ENCODE measurements at regions not wholly inside any gene's neighbourhood (a gene's known extent, or its start where the extent isn't known, plus 50 kb on each side); places are given as distances from the start of the nearest gene placed in this dataset.

GRCh38 chr18:42292654-42293053 is 337.6 kb downstream of the PIK3C3 start:
- no peak overlapping the region for H3K27ac ChIP-seq (ENCODE audit: extremely low read depth, low read depth, low read length)
- H3K9me1 ChIP-seq (ENCODE audit: control insufficient read depth, insufficient read depth, low read length): no peaks in the 10 kb centered on the region
- H3K4me2 ChIP-seq (ENCODE audit: insufficient read depth, low read length): no peak overlapping the region
- no peak overlapping the region for H3K4me3 ChIP-seq
- ChIA-PET POLR2A (no interaction called here), CTCF (ENCODE audit: low intra/inter-chr PET ratio) (no interaction called here)
- no peaks in the 10 kb centered on the region for H4K20me1 ChIP-seq (replicated peaks; ENCODE audit: control insufficient read depth, insufficient read depth, low read length)
- H2AFZ ChIP-seq (ENCODE audit: low read depth, low read length): no peak overlapping the region
- BruUV-seq (replicated peaks): no TSS peak
- H3K4me1 ChIP-seq (replicated peaks in 1 of 2; ENCODE audit: control insufficient read depth in 2 of 2, insufficient read depth in 2 of 2, low read length in 2 of 2): no peaks in the 10 kb centered on the region
- in situ Hi-C loops (cut with MboI): loop anchor here (10.0 kb wide), 1 partner anchor 982 kb away; the partner anchor contains the start of gene SYT4
- H3K9me3 ChIP-seq (replicated peaks; ENCODE audit: control insufficient read depth, insufficient read depth, low read depth, low read length): no peaks in the 10 kb centered on the region
- no peaks in the 10 kb centered on the region for H3K79me2 ChIP-seq (ENCODE audit: control insufficient read depth, insufficient read depth, low read length)
- H3K9ac ChIP-seq (ENCODE audit: insufficient read depth in 1 of 2, low read depth in 2 of 2, low read length in 2 of 2): no peak overlapping the region
- ATAC-seq: no peak
- no peak for FAIRE-seq
- intact Hi-C loops (cut with micrococcal nuclease): no loop called here
- H3K27me3 ChIP-seq (ENCODE audit: control insufficient read depth in 2 of 2, insufficient read depth in 2 of 2, low read length in 2 of 2): no peaks in the 10 kb centered on the region
- no peak for DNase-seq (ENCODE audit: extremely low read depth in 1 of 4, low spot score in 3 of 4)
- H3K36me3 ChIP-seq (ENCODE audit: control insufficient read depth, insufficient read depth, low read length): no peaks in the 10 kb centered on the region
- WGBS (ENCODE audit: insufficient coverage, low coverage, missing lambda C conversion rate): 0% methylated on average over 2 of the region's 2 CpGs
- no peak for TF ChIP-seq MED1 (CRISPR knock-in tag; IDR thresholded peaks at IDR 0.05; ENCODE audit: borderline replicate concordance)
- no peak for TF ChIP-seq ZNF140 (CRISPR knock-in tag; IDR thresholded peaks at IDR 0.05)
- no peak for TF ChIP-seq CHAMP1 (IDR thresholded peaks at IDR 0.05)
- TF ChIP-seq EHMT2 (IDR thresholded peaks at IDR 0.05): no peak
- TF ChIP-seq REST (IDR thresholded peaks at IDR 0.05; ENCODE audit: borderline replicate concordance): no peak
- no peak for TF ChIP-seq REST (CRISPR knock-in tag; IDR thresholded peaks at IDR 0.05; ENCODE audit: low read depth)
- TF ChIP-seq PHF20 (IDR thresholded peaks at IDR 0.05; ENCODE audit: partially characterized antibody): no peak
- no peak for TF ChIP-seq POLR2G (IDR thresholded peaks at IDR 0.05; ENCODE audit: low read depth, low read length)
- no peak for TF ChIP-seq ZNF324 (CRISPR knock-in tag; IDR thresholded peaks at IDR 0.05)
- no peak for TF ChIP-seq CLOCK (CRISPR knock-in tag; IDR thresholded peaks at IDR 0.05; ENCODE audit: borderline replicate concordance)
